WERI-Rb-1 (cell line): ENCODE measurements at regions not wholly inside any gene's neighbourhood (a gene's known extent, or its start where the extent isn't known, plus 50 kb on each side); places are given as distances from the start of the nearest gene placed in this dataset.

ENCODE experiments used
- DNase-seq: peaks from one replicate; pipeline ENCODE4 v3.0.0-alpha.2; 2020
- H3K27ac ChIP-seq: fragments of 250-450 bp; sonication (Bioruptor Pico); 2 replicates; pipeline ENCODE4 v1.5.1; 2020; ENCODE audit warnings: mild to moderate bottlenecking, moderate library complexity
- H3K27me3 ChIP-seq: fragments of 250-450 bp; sonication (Bioruptor Pico); 2 replicates; pipeline ENCODE4 v1.5.1; 2021; ENCODE audit warnings: mild to moderate bottlenecking, low read depth, moderate library complexity; ENCODE audit not compliant: insufficient read depth, severe bottlenecking
- H3K36me3 ChIP-seq: fragments of 250-450 bp; sonication (Bioruptor Pico); 2 replicates; pipeline ENCODE4 v1.5.1; 2020; ENCODE audit warnings: mild to moderate bottlenecking, moderate library complexity
- H3K4me3 ChIP-seq: 2 replicates; pipeline ENCODE4 v1.5.1; 2011; ENCODE audit warnings: low read depth, mild to moderate bottlenecking, control low read depth, low read length
- H3K9me3 ChIP-seq: fragments of 250-450 bp; sonication (Bioruptor Pico); 2 replicates; pipeline ENCODE4 v1.5.1; 2021; ENCODE audit warnings: mild to moderate bottlenecking, moderate library complexity; ENCODE audit not compliant: severe bottlenecking
- CTCF ChIP-seq: IDR thresholded peaks from 2 replicates; pipeline ENCODE4 v1.5.1; 2011; ENCODE audit warnings: low read depth, mild to moderate bottlenecking, control low read depth, inconsistent platforms, low read length

- Histone ChIP-seq H3K27ac (no peak overlapping the region), H3K27me3 (peaks cover 96% of the 10 kb centered on the region), H3K36me3 (no peaks in the 10 kb centered on the region), H3K9me3 (peaks cover 5% of the 10 kb centered on the region), H3K4me3 (no peak overlapping the region)
- DNase-seq: no peak
- TF ChIP-seq CTCF: no peak
Measured at GRCh38 chr21:35962917-35963316, 97.4 kb downstream of the SETD4 start.

GRCh38 chr21:35954066-35954465 lies 106.3 kb downstream of the SETD4 start:
- Histone ChIP-seq H3K36me3 (no peaks in the 10 kb centered on the region), H3K9me3 (peaks cover 8% of the 10 kb centered on the region), H3K27me3 (peaks cover 93% of the 10 kb centered on the region), H3K27ac (no peak overlapping the region), H3K4me3 (no peak overlapping the region)
- no peak for TF ChIP-seq CTCF
- no peak for DNase-seq

GRCh38 chr21:35953597-35953996 lies 106.7 kb downstream of the SETD4 start:
- DNase-seq: no peak
- Histone ChIP-seq H3K27ac (no peak overlapping the region), H3K27me3 (peaks cover 92% of the 10 kb centered on the region), H3K36me3 (no peaks in the 10 kb centered on the region), H3K9me3 (peaks cover 8% of the 10 kb centered on the region), H3K4me3 (no peak overlapping the region)
- TF ChIP-seq CTCF: no peak

- no peak for TF ChIP-seq CTCF
- no peak overlapping the region for H3K4me3 ChIP-seq
- H3K27ac ChIP-seq: no peak overlapping the region
- no peak for DNase-seq
- H3K27me3 ChIP-seq: peaks cover 92% of the 10 kb centered on the region
- peaks cover 8% of the 10 kb centered on the region for H3K9me3 ChIP-seq
- no peaks in the 10 kb centered on the region for H3K36me3 ChIP-seq
Measured at GRCh38 chr21:35952651-35953340, 107.5 kb downstream of the SETD4 start.

GRCh38 chr21:35948982-35949381 lies 111.3 kb downstream of the SETD4 start:
- no peak for TF ChIP-seq CTCF

More at GRCh38 chr21:35948982-35949381, 111.3 kb downstream of the SETD4 start:
- peaks cover 5% of the 10 kb centered on the region for H3K9me3 ChIP-seq
- H3K27ac ChIP-seq: no peak overlapping the region
- H3K36me3 ChIP-seq: no peaks in the 10 kb centered on the region
- H3K4me3 ChIP-seq: no peak overlapping the region
- no peak for DNase-seq
- peaks cover 98% of the 10 kb centered on the region for H3K27me3 ChIP-seq
